ENCODE measurements at regions not wholly inside any gene's neighbourhood (a gene's known extent, or its start where the extent isn't known, plus 50 kb on each side); places are given as distances from the start of the nearest gene placed in this dataset.
"Not testable (repeated sequence)": the region's sequence is repeated elsewhere in the genome, so short reads cannot be mapped to it uniquely, and the experiment has no call there.

DNA sequence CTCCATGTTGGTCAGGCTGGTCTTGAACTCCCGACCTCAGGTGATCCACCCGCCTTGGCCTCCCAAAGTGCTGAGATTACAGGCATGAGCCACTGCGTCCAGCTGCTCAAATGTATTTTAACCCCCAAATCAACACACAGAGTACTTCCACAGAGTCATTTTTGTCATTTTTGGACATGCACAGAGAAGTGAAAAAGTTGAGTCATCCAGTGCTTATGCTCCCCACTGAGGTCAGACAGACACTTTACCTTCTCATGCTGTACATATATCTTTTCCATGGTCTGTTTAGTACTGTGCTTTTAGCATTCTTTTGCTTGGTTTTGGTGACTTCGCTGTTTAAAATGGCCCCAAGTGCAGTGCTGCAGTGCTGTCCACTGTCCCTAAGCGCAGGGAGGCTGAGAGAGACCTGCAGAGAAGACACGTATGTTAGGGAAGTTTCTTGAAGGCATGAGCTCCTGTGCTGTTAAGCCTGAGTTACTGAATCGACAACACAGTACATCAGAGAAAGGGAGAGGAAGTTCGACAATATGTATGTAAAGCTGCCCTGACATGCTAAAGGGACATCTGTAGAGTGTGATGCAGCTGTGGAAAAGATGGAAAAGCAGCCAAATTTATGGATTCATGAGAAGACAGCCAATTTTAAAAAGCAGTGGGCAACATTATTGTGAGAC is 69.7 kb downstream of the CDRT15L2 start:
- TF ChIP-seq CTCF, POLR2AphosphoS5 (IDR thresholded peaks at IDR 0.05): not testable (repeated sequence)

All from breast epithelium (tissue), 3 donors.